DND-41 (cell line): ENCODE measurements at regions not wholly inside any gene's neighbourhood (a gene's known extent, or its start where the extent isn't known, plus 50 kb on each side); places are given as distances from the start of the nearest gene placed in this dataset.

ENCODE experiments used
- ATAC-seq: fragments of 200-7000 bp; cut with Tn5 transposase; 3 replicates; pipeline ENCODE4 v1.9.1; 2021; ENCODE audit warnings: low read depth; ENCODE audit not compliant: insufficient read depth
- DNase-seq: peaks from one replicate; pipeline ENCODE4 v3.0.0-alpha.2; 2020
- H2AFZ ChIP-seq: 2 replicates; pipeline ENCODE4 v1.6.0; 2012; ENCODE audit warnings: low read depth, low read length
- H3K27ac ChIP-seq: 2 replicates; pipeline ENCODE4 v1.5.1; 2012; ENCODE audit warnings: low read length, inconsistent platforms
- H3K27me3 ChIP-seq: fragments of 200-600 bp; sonication (generic); 2 replicates; pipeline ENCODE4 v1.6.0; 2012; ENCODE audit warnings: low read length, mild to moderate bottlenecking, inconsistent platforms; ENCODE audit not compliant: insufficient read depth, poor library complexity
- H3K36me3 ChIP-seq: 2 replicates; pipeline ENCODE4 v1.5.1; 2012; ENCODE audit warnings: low read length, inconsistent platforms; ENCODE audit not compliant: insufficient read depth
- H3K4me1 ChIP-seq: 2 replicates; pipeline ENCODE4 v1.5.1; 2012; ENCODE audit warnings: mild to moderate bottlenecking, low read length; ENCODE audit not compliant: insufficient read depth
- H3K4me2 ChIP-seq: 2 replicates; pipeline ENCODE4 v1.6.0; 2012; ENCODE audit warnings: mild to moderate bottlenecking, moderate library complexity, low read length, inconsistent platforms; ENCODE audit not compliant: insufficient read depth
- H3K4me3 ChIP-seq, 2 experiments: fragments of 200-600 bp in 1 of 2; shearing (Covaris generic) in 1 of 2; 2 replicates each; pipeline ENCODE4 v1.5.1; 2012 to 2016; ENCODE audit warnings: inconsistent platforms in 2 of 2, low read length in 2 of 2, mild to moderate bottlenecking in 2 of 2, low read depth in 1 of 2, moderate library complexity in 1 of 2
- H3K79me2 ChIP-seq: 2 replicates; pipeline ENCODE4 v1.6.0; 2012; ENCODE audit warnings: low read length, inconsistent platforms; ENCODE audit not compliant: insufficient read depth
- H3K9ac ChIP-seq: 2 replicates; pipeline ENCODE4 v1.6.0; 2012; ENCODE audit warnings: low read depth, mild to moderate bottlenecking, inconsistent platforms, low read length, moderate library complexity
- H3K9me3 ChIP-seq: 2 replicates; pipeline ENCODE4 v1.5.1; 2012; ENCODE audit warnings: low read length, moderate library complexity, mild to moderate bottlenecking, inconsistent platforms; ENCODE audit not compliant: insufficient read depth, severe bottlenecking
- H4K20me1 ChIP-seq: 2 replicates; pipeline ENCODE4 v1.6.0; 2012; ENCODE audit warnings: low read length; ENCODE audit not compliant: insufficient read depth
- CTCF ChIP-seq: IDR thresholded peaks from 2 replicates; pipeline ENCODE4 v1.5.1; 2012; ENCODE audit warnings: borderline replicate concordance, low read length, moderate library complexity, mild to moderate bottlenecking; ENCODE audit not compliant: poor library complexity, severe bottlenecking; ENCODE audit errors: extremely low read depth
- EZH2 ChIP-seq: IDR thresholded peaks from 3 replicates; pipeline ENCODE4 v1.6.1; 2012; ENCODE audit warnings: borderline replicate concordance, low read depth, mild to moderate bottlenecking, moderate library complexity, low read length, inconsistent platforms; ENCODE audit not compliant: severe bottlenecking

- ATAC-seq: no peak
- Histone ChIP-seq H4K20me1 (no peaks in the 10 kb centered on the region), H3K9me3 (no peaks in the 10 kb centered on the region), H3K27me3 (peaks cover 8% of the 10 kb centered on the region), H3K4me3 (no peak overlapping the region), H3K9ac (no peak overlapping the region), H3K4me1 (peaks cover 13% of the 10 kb centered on the region), H3K79me2 (no peaks in the 10 kb centered on the region), H2AFZ (no peak overlapping the region), H3K36me3 (no peaks in the 10 kb centered on the region), H3K4me2 (no peak overlapping the region), H3K27ac (no peak overlapping the region)
- no peak for DNase-seq
- TF ChIP-seq CTCF (no peak), EZH2 (no peak)
Observed at GRCh38 chr4:145295547-145295946, 115.2 kb upstream of the OTUD4 start.

GRCh38 chr4:145295122-145295521 lies 114.7 kb upstream of the OTUD4 start:
- no peak overlapping the region for H3K9ac ChIP-seq
- no peak for DNase-seq
- no peaks in the 10 kb centered on the region for H4K20me1 ChIP-seq
- peaks cover 8% of the 10 kb centered on the region for H3K27me3 ChIP-seq
- H3K79me2 ChIP-seq: no peaks in the 10 kb centered on the region
- H3K4me3 ChIP-seq: no peak overlapping the region
- no peak for ATAC-seq
- no peaks in the 10 kb centered on the region for H3K9me3 ChIP-seq
- no peak overlapping the region for H3K27ac ChIP-seq
- no peak overlapping the region for H2AFZ ChIP-seq
- no peak for TF ChIP-seq CTCF
- TF ChIP-seq EZH2: no peak
- peaks cover 13% of the 10 kb centered on the region for H3K4me1 ChIP-seq
- H3K4me2 ChIP-seq: no peak overlapping the region
- H3K36me3 ChIP-seq: no peaks in the 10 kb centered on the region

- Histone ChIP-seq H3K9me3 (no peaks in the 10 kb centered on the region), H3K27me3 (peaks cover 8% of the 10 kb centered on the region), H3K4me1 (no peaks in the 10 kb centered on the region), H3K36me3 (no peaks in the 10 kb centered on the region), H2AFZ (no peak overlapping the region), H3K79me2 (no peaks in the 10 kb centered on the region), H3K4me3 (no peak overlapping the region), H3K27ac (no peak overlapping the region), H3K9ac (no peak overlapping the region), H3K4me2 (no peak overlapping the region), H4K20me1 (no peaks in the 10 kb centered on the region)
- DNase-seq: no peak
- ATAC-seq: no peak
- TF ChIP-seq CTCF (no peak), EZH2 (no peak)
Observed at GRCh38 chr4:145293658-145294057, 113.3 kb upstream of the OTUD4 start.

- H3K27ac ChIP-seq: no peak overlapping the region
- H3K36me3 ChIP-seq: no peaks in the 10 kb centered on the region
- no peak overlapping the region for H3K9ac ChIP-seq
- H3K79me2 ChIP-seq: no peaks in the 10 kb centered on the region
- H3K9me3 ChIP-seq: no peaks in the 10 kb centered on the region
- DNase-seq: no peak
- no peak for TF ChIP-seq CTCF
- no peak for TF ChIP-seq EZH2
- no peak for ATAC-seq
- H3K4me1 ChIP-seq: no peaks in the 10 kb centered on the region
- H2AFZ ChIP-seq: no peak overlapping the region
- no peak overlapping the region for H3K4me3 ChIP-seq
- H4K20me1 ChIP-seq: no peaks in the 10 kb centered on the region
- no peak overlapping the region for H3K4me2 ChIP-seq
- peaks cover 3% of the 10 kb centered on the region for H3K27me3 ChIP-seq
Observed at GRCh38 chr4:145290955-145291354, 110.6 kb upstream of the OTUD4 start.
